ENCODE measurements at regions not wholly inside any gene's neighbourhood (a gene's known extent, or its start where the extent isn't known, plus 50 kb on each side); places are given as distances from the start of the nearest gene placed in this dataset.
A peak's percentile ranks its signal among the peaks of the same experiment; 100 is the strongest.

GRCh38 chr5:133818031-133818431, 150.4 kb downstream of the C5orf15 start:
- intact Hi-C loops (cut with DNase I): no loop called here
- ATAC-seq (peak; percentile 42 to 94), DNase-seq (peak; percentile 78)

GRCh38 chr5:133817456-133817855, 151.0 kb downstream of the C5orf15 start:
- DNase-seq: no peak
- intact Hi-C loops (cut with DNase I): no loop called here

GRCh38 chr5:133816791-133817190, 151.6 kb downstream of the C5orf15 start:
- ATAC-seq (no peak), DNase-seq (no peak)
- intact Hi-C loops (cut with DNase I): no loop called here

More at GRCh38 chr5:133817456-133817855, 151.0 kb downstream of the C5orf15 start:
- no peak for ATAC-seq

GRCh38 chr5:133814152-133814551, 154.3 kb downstream of the C5orf15 start:
- ATAC-seq: no peak
- no peak for DNase-seq
- intact Hi-C loops (cut with DNase I): no loop called here

- DNase-seq: no peak
- ATAC-seq: no peak
- intact Hi-C loops (cut with DNase I): no loop called here
Measured at GRCh38 chr5:133811168-133811567, 157.3 kb downstream of the C5orf15 start.

GRCh38 chr5:133809801-133810200, 158.6 kb downstream of the C5orf15 start:
- ATAC-seq: no peak
- DNase-seq: no peak
- intact Hi-C loops (cut with DNase I): no loop called here

GRCh38 chr5:133807348-133807747, 161.1 kb downstream of the C5orf15 start:
- intact Hi-C loops (cut with DNase I): no loop called here
- no peak for ATAC-seq
- DNase-seq: no peak

- DNase-seq: no peak
- intact Hi-C loops (cut with DNase I): no loop called here
- no peak for ATAC-seq
Measured at GRCh38 chr5:133806847-133807246, 161.6 kb downstream of the C5orf15 start.

- ATAC-seq: peak; percentile 82 to 84
- intact Hi-C loops (cut with DNase I): no loop called here
Measured at GRCh38 chr5:133801955-133802751, 166.3 kb downstream of the C5orf15 start.

GRCh38 chr5:133801431-133801830, 167.0 kb downstream of the C5orf15 start:
- intact Hi-C loops (cut with DNase I): no loop called here
- DNase-seq: no peak
- no peak for ATAC-seq

More at GRCh38 chr5:133801955-133802751, 166.3 kb downstream of the C5orf15 start:
- DNase-seq: peak; percentile 61

- DNase-seq (no peak), ATAC-seq (no peak)
- intact Hi-C loops (cut with DNase I): no loop called here
Measured at GRCh38 chr5:133799571-133800237, 168.7 kb downstream of the C5orf15 start.

GRCh38 chr5:133797167-133797566, 171.3 kb downstream of the C5orf15 start:
- ATAC-seq (peak in 1 of 2 donors; percentile 80), DNase-seq (no peak)
- intact Hi-C loops (cut with DNase I): no loop called here

GRCh38 chr5:133796186-133796585, 172.2 kb downstream of the C5orf15 start:
- DNase-seq (no peak), ATAC-seq (no peak)
- intact Hi-C loops (cut with DNase I): no loop called here

- intact Hi-C loops (cut with DNase I): no loop called here
- ATAC-seq (no peak), DNase-seq (no peak)
Measured at GRCh38 chr5:133794771-133795415, 173.5 kb downstream of the C5orf15 start.

GRCh38 chr5:133793756-133794465, 174.5 kb downstream of the C5orf15 start:
- no peak for DNase-seq
- ATAC-seq: no peak
- intact Hi-C loops (cut with DNase I): no loop called here

- DNase-seq (no peak), ATAC-seq (no peak)
- intact Hi-C loops (cut with DNase I): no loop called here
Measured at GRCh38 chr5:133792655-133793054, 175.8 kb downstream of the C5orf15 start.

- intact Hi-C loops (cut with DNase I): no loop called here
- no peak for DNase-seq
- ATAC-seq: no peak
Measured at GRCh38 chr5:133792024-133792423, 176.4 kb downstream of the C5orf15 start.

- no peak for ATAC-seq
- DNase-seq: no peak
- intact Hi-C loops (cut with DNase I): no loop called here
Measured at GRCh38 chr5:133790898-133791297, 177.5 kb downstream of the C5orf15 start.

- DNase-seq: no peak
- ATAC-seq: no peak
- intact Hi-C loops (cut with DNase I): no loop called here
Measured at GRCh38 chr5:133789428-133789827, 177.1 kb upstream of the FSTL4 start.

- intact Hi-C loops (cut with DNase I): no loop called here
- DNase-seq: no peak
Measured at GRCh38 chr5:133788121-133788520, 175.8 kb upstream of the FSTL4 start.

More at GRCh38 chr5:133788121-133788520, 175.8 kb upstream of the FSTL4 start:
- ATAC-seq: no peak
